ENCODE measurements at regions not wholly inside any gene's neighbourhood (a gene's known extent, or its start where the extent isn't known, plus 50 kb on each side); places are given as distances from the start of the nearest gene placed in this dataset.

DNA sequence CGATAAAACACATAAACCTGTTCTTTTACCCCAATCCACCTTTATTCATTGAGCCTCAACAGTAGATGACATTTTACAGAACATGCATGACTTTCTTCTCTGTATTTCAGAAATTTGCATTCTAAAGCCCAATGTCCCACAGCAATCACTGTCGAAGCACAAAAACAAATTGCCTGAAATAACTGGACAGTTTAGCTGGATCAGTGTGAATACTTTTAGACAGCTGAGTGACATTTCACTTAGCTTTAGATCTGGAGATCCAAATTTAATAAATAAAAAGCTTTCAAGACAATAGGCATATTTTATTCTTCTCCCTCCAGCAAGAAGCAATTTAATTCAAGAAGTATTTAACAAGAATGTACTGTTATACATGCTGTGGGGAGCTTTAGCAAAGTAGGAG lies 109.1 kb upstream of the FSCB start:
- in situ Hi-C loops (cut with MboI; ENCODE audit: low pct_unique_long_range_greater_than_20kb, low sequenced_read_pairs, unreplicated experiment), result no loop called here
- no peak for TF ChIP-seq CTCF (IDR thresholded peaks at IDR 0.05; ENCODE audit: extremely low read depth, insufficient read depth, missing control alignments)
- DNase-seq (ENCODE audit: low spot score), result no peak

GRCh38 chr14:44613061-44613712 lies 106.1 kb upstream of the FSCB start:
- TF ChIP-seq CTCF (IDR thresholded peaks at IDR 0.05; ENCODE audit: extremely low read depth, insufficient read depth, missing control alignments), result no peak
- DNase-seq (ENCODE audit: low spot score), result no peak
- in situ Hi-C loops (cut with MboI; ENCODE audit: low pct_unique_long_range_greater_than_20kb, low sequenced_read_pairs, unreplicated experiment), result no loop called here

- TF ChIP-seq CTCF (IDR thresholded peaks at IDR 0.05; ENCODE audit: extremely low read depth, insufficient read depth, missing control alignments), result no peak
- in situ Hi-C loops (cut with MboI; ENCODE audit: low pct_unique_long_range_greater_than_20kb, low sequenced_read_pairs, unreplicated experiment), result no loop called here
- no peak for DNase-seq (ENCODE audit: low spot score)
These were observed 104.9 kb upstream of the FSCB start for GRCh38 chr14:44612002-44612401.

- in situ Hi-C loops (cut with MboI; ENCODE audit: low pct_unique_long_range_greater_than_20kb, low sequenced_read_pairs, unreplicated experiment), result no loop called here
- no peak for TF ChIP-seq CTCF (IDR thresholded peaks at IDR 0.05; ENCODE audit: extremely low read depth, insufficient read depth, missing control alignments)
- DNase-seq (ENCODE audit: low spot score), result no peak
These were observed 102.9 kb upstream of the FSCB start for GRCh38 chr14:44609876-44610510.

DNA sequence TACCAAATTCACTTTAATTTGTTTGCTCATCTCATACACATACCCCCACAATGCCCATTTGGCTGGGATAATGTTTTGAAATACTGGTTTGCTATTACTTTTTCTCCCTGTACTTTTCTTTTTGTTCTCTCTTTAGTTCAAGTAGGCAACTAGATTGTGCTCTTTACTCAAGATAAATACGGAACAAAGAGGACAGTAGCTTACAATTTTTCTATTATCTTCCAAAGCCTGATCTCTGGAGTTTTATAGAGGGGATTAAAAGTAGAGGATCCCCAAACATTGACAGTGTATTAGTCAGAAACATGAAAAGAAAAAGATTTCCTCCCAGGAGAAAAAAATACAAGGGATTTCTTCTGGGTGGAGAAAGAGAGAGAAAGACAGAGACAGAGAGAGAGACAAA lies 102.1 kb upstream of the FSCB start:
- in situ Hi-C loops (cut with MboI; ENCODE audit: low pct_unique_long_range_greater_than_20kb, low sequenced_read_pairs, unreplicated experiment), result no loop called here
- DNase-seq (ENCODE audit: low spot score), result no peak
- no peak for TF ChIP-seq CTCF (IDR thresholded peaks at IDR 0.05; ENCODE audit: extremely low read depth, insufficient read depth, missing control alignments)

DNA sequence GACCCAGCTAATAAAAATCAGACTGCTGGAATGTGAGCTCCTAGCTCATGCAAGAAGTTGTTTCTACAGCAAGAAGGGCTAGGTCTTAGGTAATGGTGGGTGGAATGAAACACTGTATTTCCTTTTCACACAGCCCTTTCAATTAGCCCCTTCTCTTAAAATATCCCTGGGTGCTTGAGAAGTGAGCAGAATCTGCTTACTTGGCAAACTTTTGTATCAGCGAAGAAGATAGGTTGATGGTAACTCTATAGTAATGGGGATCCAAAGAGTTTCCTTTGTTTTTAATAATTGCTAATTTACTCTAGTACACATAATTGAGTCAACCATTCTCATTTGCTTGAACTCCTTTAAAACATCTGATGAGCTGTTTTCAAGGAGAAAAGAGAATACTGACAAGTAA lies 100.6 kb upstream of the FSCB start:
- TF ChIP-seq CTCF (IDR thresholded peaks at IDR 0.05; ENCODE audit: extremely low read depth, insufficient read depth, missing control alignments), result no peak
- DNase-seq (ENCODE audit: low spot score), result no peak
- in situ Hi-C loops (cut with MboI; ENCODE audit: low pct_unique_long_range_greater_than_20kb, low sequenced_read_pairs, unreplicated experiment), result no loop called here

Data from GM13977 (cell line).